Stimulated activated CD4-positive, alpha-beta T cell treated with anti-CD3 and anti-CD28 coated beads, Interleukin-12 subunit alpha, Interleukin-12 subunit beta, amount 100 ng/mL, for 24 hours (primary cell): ENCODE measurements at regions not wholly inside any gene's neighbourhood (a gene's known extent, or its start where the extent isn't known, plus 50 kb on each side); places are given as distances from the start of the nearest gene placed in this dataset.
"Not testable (repeated sequence)": the region's sequence is repeated elsewhere in the genome, so short reads cannot be mapped to it uniquely, and the experiment has no call there.

ENCODE experiments used
- DNase-seq, 2 experiments: peaks; one replicate each; pipeline ENCODE4 v3.0.0-alpha.2; 2020; ENCODE audit warnings: low read depth in 2 of 2

DNA sequence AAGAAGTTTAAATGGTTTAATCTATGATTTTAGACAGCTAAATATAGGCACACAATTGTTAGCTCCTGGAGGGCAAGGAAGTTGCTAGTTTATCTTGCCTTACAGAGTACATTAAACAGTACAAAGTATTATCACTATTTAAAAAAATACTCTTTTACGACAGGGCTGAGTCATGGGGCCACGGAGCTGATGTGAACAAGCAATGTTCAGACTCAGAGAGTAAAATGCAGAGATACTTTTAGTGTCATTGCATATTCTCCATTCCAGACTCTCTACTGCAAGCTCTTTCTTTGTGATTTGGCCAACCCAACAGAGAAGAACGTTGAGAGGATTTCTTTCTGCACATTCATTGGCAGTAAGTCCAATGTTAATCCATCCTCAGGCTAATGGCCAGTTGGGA is 352.4 kb downstream of the SPRY2 start:
- no peak for DNase-seq

DNA sequence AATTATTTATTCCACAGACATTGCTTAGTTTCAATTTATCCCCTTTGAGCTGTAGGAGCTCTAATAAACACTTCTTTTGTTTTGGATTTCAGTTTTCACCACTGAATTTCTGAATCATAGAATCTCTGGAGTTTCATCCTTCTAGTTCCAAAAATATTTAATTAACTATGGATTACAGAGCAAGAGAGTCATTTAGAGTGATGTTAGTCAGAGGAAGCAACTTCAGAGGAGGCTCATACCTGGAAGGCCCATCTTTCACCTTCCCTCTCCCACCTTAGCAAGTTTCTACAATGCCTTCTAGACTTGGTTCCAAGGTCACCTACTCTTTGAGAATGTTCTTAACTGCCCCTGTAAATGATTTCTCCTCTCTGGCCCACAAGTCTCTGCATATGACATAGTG is 353.2 kb downstream of the SPRY2 start:
- no peak for DNase-seq

GRCh38 chr13:79987323-79987722 is 353.6 kb downstream of the SPRY2 start:
- DNase-seq, result no peak

DNA sequence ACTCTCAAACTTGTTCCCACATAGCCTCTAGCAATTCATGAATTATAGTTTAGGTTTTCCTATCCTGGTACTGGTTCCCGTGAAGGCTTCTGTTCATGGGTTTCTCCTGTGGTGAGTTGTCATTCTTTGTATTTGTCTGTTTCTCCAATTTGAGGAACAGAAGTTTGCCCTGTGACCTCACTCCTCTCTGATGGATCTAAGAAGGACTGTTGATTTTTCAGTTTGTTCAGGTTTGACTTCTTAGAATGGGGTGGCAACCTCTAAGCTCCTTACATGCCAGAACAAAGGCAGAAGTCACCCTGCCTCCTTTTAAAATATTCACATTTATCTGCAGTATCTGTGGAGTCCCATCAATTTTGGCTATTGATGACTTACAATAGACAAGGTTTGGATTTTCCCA is 354.0 kb downstream of the SPRY2 start:
- no peak for DNase-seq

GRCh38 chr13:79974935-79975650 is 365.8 kb downstream of the SPRY2 start:
- not testable (repeated sequence) for DNase-seq

DNA sequence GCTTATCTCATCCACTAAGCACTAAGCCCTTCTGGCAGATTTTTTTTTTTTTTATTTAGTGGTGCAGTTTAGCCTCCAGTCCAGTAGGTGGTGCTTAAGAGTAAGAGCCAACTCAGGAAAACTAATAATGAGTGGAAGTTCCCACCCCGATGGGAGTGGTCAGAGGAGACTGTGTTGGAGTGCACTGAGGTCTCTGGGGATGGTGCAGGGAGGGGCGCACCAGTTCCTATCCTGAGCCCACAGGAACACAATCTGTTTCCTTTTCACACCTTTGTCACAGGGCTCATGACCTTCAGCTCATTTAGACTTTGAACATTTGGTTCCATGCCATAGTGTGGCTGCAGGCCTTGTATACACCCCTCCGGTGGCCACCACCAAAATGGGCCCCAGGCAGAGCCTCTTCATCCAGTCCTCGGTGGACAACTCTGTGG is 367.4 kb downstream of the SPRY2 start:
- no peak for DNase-seq

GRCh38 chr13:79972066-79972569 is 368.8 kb downstream of the SPRY2 start:
- DNase-seq, result no peak

DNA sequence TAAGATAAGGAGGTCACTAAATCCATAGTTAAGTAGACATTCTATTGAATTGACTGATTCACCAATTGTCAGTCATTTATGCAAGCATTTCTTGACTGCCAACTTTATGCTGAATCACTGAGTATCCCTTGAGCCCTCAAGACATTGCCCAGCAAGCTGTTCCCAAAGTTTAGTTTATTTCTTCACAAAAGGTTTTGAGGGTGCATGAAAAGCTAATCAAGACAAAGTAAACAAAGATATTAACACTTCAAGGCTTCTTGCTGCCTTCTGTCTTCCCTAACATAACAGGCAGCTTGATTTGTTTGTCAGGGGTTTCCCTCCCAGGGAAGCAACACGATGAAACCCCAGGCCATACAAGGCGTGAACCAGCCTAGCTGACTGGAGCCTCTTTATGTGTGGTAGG is 374.4 kb downstream of the SPRY2 start:
- no peak for DNase-seq

DNA sequence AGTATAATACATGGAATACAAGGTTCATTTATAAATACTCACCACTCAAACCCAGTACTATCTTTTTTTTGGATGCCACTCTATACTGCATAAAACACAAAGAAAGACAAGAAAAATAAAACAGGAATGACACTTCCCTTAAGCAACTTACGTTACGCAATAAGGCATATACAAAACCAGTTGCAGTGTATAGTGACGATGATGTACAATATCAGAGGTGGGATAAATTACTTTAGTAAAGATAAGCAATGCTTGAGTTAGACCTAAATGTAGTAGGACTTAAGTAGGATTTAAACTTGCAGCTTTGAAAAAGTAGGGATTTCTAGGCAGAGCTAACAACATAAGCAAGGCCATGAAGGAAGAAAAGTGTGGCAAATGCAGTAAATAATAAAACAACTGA is 374.9 kb downstream of the SPRY2 start:
- no peak for DNase-seq

GRCh38 chr13:79946556-79946955 is 394.4 kb downstream of the SPRY2 start:
- no peak for DNase-seq

GRCh38 chr13:79943346-79944023 is 397.4 kb downstream of the SPRY2 start:
- DNase-seq, result no peak

GRCh38 chr13:79941752-79942151 is 399.2 kb downstream of the SPRY2 start:
- no peak for DNase-seq

DNA sequence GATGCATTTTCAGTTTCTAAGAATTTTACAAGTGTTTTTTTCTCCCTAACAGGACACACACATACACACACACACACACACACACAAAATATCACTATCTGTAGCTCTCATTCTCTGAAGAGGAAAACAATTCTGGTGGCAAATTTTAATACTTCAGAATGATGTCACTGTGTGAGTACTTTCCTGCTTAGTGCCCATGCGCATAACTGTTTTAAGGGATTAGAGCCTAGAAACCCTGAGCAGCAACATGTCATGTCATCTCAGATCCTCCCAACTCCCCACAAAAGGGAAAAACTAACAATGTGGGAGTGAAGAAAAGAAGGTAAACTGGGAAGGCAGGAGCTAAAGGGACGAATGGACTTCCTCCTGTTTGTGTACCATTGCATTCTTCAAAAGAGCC is 401.2 kb downstream of the SPRY2 start:
- DNase-seq, result no peak

DNA sequence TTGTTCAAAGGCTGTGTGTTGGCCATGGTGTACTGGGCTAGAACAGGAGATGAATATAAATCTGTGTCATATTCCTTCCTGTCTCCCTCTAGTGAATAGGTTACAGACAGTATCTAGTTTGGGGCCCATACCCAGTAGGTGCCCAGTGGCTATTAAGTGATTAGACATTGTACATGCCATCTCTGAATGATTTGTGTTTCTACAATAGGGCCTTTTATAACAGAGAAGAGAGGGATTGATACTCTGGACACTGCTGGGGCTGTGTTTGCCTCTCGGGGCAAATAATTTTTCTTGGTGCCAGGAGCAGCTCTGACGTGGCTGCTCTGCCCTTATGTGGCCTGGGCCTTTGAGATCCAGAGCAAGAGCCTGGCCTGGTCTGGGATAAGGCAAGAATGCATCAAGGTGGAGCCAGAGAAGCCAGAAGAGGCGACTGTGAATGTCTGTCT is 403.1 kb downstream of the SPRY2 start:
- DNase-seq, result no peak

- no peak for DNase-seq
Measured at GRCh38 chr13:79937311-79937710, 403.6 kb downstream of the SPRY2 start.

DNA sequence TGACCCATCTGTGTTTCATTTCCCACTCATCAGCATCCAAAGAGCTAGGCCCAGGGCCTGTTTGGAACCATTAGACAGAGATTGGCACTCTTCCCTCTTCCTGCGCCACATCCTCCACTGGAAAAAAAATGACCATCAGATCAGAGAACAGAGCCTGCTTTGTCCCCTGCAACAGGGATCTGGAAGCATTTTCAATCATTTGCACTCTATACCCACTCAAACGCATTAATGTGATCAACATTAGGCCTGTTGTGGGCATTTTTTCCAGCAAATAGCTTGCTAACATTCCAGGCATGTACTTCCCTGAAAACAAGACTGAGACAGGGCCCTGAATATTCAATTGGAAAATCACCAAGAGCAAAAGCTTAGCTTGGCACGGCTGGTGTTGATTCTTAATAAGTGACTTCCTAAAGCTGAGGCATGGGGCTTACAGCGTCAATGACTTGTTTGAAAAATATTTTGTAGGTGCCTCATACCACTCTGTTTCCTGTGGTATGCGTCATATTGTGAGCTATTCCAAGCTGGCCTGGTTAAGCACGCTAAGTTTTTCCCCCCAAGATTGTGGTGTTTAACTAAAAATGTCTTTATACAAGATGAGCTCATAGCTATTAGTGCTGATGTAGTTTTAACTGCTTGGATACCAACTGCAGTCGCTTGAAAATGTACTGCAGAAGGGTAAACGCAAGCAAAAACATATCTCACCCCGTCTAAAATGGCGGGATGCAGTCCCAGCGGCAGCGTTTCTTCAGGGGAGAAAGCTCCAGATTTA is 404.4 kb downstream of the SPRY2 start:
- no peak for DNase-seq

GRCh38 chr13:79935121-79935520 is 405.8 kb downstream of the SPRY2 start:
- DNase-seq, result no peak

GRCh38 chr13:79933389-79933788 is 407.5 kb downstream of the SPRY2 start:
- no peak for DNase-seq

DNA sequence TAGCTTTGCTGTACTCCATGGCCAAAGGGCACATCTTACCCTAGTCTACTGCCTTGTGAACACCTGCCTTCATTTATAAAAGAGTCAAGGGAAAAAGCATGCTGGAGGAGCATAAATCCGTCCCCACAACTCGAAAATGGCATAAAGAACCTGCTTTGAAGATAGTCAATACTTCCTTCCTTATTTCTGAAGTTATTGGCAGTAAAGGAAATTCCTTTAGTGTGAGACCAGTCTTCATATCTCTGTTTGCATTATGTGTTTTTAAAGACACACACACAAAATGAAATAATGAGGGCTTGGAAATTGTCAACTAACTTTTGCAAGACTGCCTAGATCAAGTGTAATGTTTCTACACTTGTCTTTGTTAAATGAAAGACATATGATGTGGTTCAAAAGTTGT is 408.4 kb downstream of the SPRY2 start:
- DNase-seq, result no peak

DNA sequence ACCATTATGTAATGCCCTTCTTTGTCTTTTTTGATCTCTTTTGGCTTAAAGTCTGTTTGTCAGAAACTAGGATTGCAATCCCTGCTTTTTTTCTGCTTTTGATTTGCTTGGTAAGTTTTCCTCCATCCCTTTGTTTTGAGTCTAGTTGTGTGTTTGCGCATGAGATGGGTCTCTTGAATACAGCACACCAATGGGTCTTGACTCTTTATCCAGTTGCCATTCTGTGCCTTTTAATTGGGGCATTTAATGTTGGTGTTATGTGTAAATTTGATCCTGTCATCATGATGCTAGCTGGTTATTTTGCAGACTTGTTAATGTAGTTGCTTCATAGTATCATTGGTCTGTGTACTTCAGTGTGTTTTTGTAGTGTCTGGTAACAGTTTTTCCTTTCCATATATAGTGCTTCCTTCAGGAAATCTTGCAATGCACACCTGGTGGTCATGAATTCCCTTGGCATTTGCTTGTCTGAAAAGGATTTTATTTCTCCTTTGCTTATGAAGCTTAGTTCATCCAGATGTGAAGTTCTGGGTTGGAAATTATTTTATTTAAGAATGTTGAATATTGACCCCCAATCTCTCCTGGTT is 416.9 kb downstream of the SPRY2 start:
- DNase-seq, result not testable (repeated sequence)

GRCh38 chr13:79919091-79919490 is 421.8 kb downstream of the SPRY2 start:
- no peak for DNase-seq

DNA sequence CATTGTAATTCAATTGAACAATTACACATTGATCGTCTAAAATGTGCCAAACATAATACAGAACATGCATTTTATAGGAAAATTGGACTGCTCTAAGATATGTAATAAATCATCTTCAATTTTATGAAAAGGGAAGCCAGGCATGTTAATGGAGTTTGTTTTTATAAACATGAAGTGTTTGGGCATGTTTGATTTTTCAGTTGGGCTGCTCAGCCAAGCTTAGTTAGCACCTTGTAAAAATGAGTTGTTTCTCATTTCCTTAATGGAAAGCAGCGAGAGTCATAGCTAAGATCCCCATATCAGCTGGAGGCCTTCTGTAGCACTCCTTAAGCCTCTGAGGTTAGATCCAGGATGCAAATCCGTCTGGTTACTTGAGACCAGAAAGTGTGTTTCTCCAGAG is 422.3 kb downstream of the SPRY2 start:
- DNase-seq, result no peak
